Neural cell (in vitro differentiated cells): ENCODE measurements at regions not wholly inside any gene's neighbourhood (a gene's known extent, or its start where the extent isn't known, plus 50 kb on each side); places are given as distances from the start of the nearest gene placed in this dataset.

Experiments used
- H2AFZ ChIP-seq: fragments of 200-600, 300-800 bp; sonication (generic), shearing (Covaris generic); 2 replicates; pipeline ENCODE4 v1.6.0; 2014; ENCODE audit warnings: low read depth, mild to moderate bottlenecking, antibody characterized with exemption, low read length, moderate library complexity
- H3F3A ChIP-seq: fragments of 200-600 bp; shearing (Covaris generic); 2 replicates; pipeline ENCODE4 v1.6.1; 2016; ENCODE audit warnings: mild to moderate bottlenecking, moderate library complexity, mixed read lengths, antibody characterized with exemption, low read length; ENCODE audit not compliant: insufficient read depth, poor library complexity, severe bottlenecking
- H3K27ac ChIP-seq: fragments of 200-600, 300-800 bp; sonication (generic), shearing (Covaris generic); 2 replicates; pipeline ENCODE4 v1.5.1; 2014; ENCODE audit warnings: mild to moderate bottlenecking, low read length, moderate library complexity
- H3K27me3 ChIP-seq: fragments of 300-800, 200-600 bp; sonication (generic), shearing (Covaris generic); 2 replicates; pipeline ENCODE4 v1.6.0; 2014; ENCODE audit warnings: mild to moderate bottlenecking, low read depth, low read length, moderate library complexity; ENCODE audit not compliant: insufficient read depth
- H3K36me3 ChIP-seq: fragments of 300-800, 200-600 bp; sonication (generic), shearing (Covaris generic); 2 replicates; pipeline ENCODE4 v1.5.1; 2014; ENCODE audit warnings: mild to moderate bottlenecking, antibody characterized with exemption, low read length, moderate library complexity; ENCODE audit not compliant: insufficient read depth
- H3K4me2 ChIP-seq: fragments of 300-800, 200-600 bp; sonication (generic), shearing (Covaris generic); 2 replicates; pipeline ENCODE4 v1.6.0; 2014; ENCODE audit warnings: mild to moderate bottlenecking, low read length
- H3K4me3 ChIP-seq: fragments of 300-800, 200-600 bp; sonication (generic), shearing (Covaris generic); 2 replicates; pipeline ENCODE4 v1.5.1; 2014; ENCODE audit warnings: mild to moderate bottlenecking, low read length, moderate library complexity
- H3K79me2 ChIP-seq: fragments of 200-600 bp; shearing (Covaris generic); replicated peaks from 2 replicates; pipeline ENCODE4 v1.6.0; 2014; ENCODE audit warnings: mild to moderate bottlenecking, low read length, moderate library complexity; ENCODE audit not compliant: insufficient read depth
- H3K9ac ChIP-seq: fragments of 300-800, 200-600 bp; sonication (generic), shearing (Covaris generic); 2 replicates; pipeline ENCODE4 v1.6.1; 2016; ENCODE audit warnings: mild to moderate bottlenecking, low read length, mixed read lengths
- H3K9me2 ChIP-seq: fragments of 200-600 bp; shearing (Covaris generic); 2 replicates; pipeline ENCODE4 v1.6.1; 2016; ENCODE audit warnings: mild to moderate bottlenecking, low read length, mixed read lengths; ENCODE audit not compliant: insufficient read depth
- H3K9me3 ChIP-seq: fragments of 200-600, 300-800 bp; sonication (generic), shearing (Covaris generic); 2 replicates; pipeline ENCODE4 v1.6.1; 2016; ENCODE audit warnings: mild to moderate bottlenecking, mixed run types, low read length, moderate library complexity, mixed read lengths
- H4K20me1 ChIP-seq: fragments of 200-600 bp; shearing (Covaris generic); 2 replicates; pipeline ENCODE4 v1.6.1; 2016; ENCODE audit warnings: mild to moderate bottlenecking, mixed run types; ENCODE audit not compliant: insufficient read depth
- CTCF ChIP-seq: fragments of 450-650 bp; IDR thresholded peaks from 2 replicates; pipeline ENCODE4 v1.5.1; 2014; ENCODE audit warnings: antibody characterized with exemption, mild to moderate bottlenecking, moderate library complexity; ENCODE audit not compliant: poor library complexity, severe bottlenecking
- EP300 ChIP-seq: fragments of 450-650 bp; conservative IDR thresholded peaks from 2 replicates; pipeline ENCODE4 v1.6.1; 2014; ENCODE audit warnings: antibody characterized with exemption, mild to moderate bottlenecking, moderate library complexity; ENCODE audit not compliant: poor library complexity, severe bottlenecking
- EZH2 ChIP-seq: fragments of 200-600, 300-800 bp; shearing (Covaris generic), sonication (generic); IDR thresholded peaks from 2 replicates; pipeline ENCODE4 v1.6.1; 2014; ENCODE audit warnings: antibody characterized with exemption, low read length, borderline replicate concordance, mild to moderate bottlenecking; ENCODE audit not compliant: insufficient read depth, poor library complexity, severe bottlenecking
- MXI1 ChIP-seq: fragments of 450-650 bp; conservative IDR thresholded peaks from 2 replicates; pipeline ENCODE4 v1.6.1; 2014; ENCODE audit warnings: antibody characterized with exemption, mild to moderate bottlenecking; ENCODE audit not compliant: poor library complexity, severe bottlenecking
- POLR2AphosphoS5 ChIP-seq: IDR thresholded peaks from 2 replicates; pipeline ENCODE4 v1.6.1; 2012
- RAD21 ChIP-seq: fragments of 450-650 bp; conservative IDR thresholded peaks from 2 replicates; pipeline ENCODE4 v1.6.1; 2014; ENCODE audit warnings: antibody characterized with exemption, mild to moderate bottlenecking, moderate library complexity
- REST ChIP-seq: IDR thresholded peaks from 2 replicates; pipeline ENCODE4 v1.6.1; 2012; ENCODE audit warnings: borderline replicate concordance
- SMC3 ChIP-seq: fragments of 450-650 bp; conservative IDR thresholded peaks from 2 replicates; pipeline ENCODE4 v1.6.1; 2014; ENCODE audit warnings: antibody characterized with exemption, mild to moderate bottlenecking, moderate library complexity; ENCODE audit not compliant: poor library complexity
- TAF1 ChIP-seq: IDR thresholded peaks from 2 replicates; pipeline ENCODE4 v1.6.1; 2012; ENCODE audit warnings: low read depth

DNA sequence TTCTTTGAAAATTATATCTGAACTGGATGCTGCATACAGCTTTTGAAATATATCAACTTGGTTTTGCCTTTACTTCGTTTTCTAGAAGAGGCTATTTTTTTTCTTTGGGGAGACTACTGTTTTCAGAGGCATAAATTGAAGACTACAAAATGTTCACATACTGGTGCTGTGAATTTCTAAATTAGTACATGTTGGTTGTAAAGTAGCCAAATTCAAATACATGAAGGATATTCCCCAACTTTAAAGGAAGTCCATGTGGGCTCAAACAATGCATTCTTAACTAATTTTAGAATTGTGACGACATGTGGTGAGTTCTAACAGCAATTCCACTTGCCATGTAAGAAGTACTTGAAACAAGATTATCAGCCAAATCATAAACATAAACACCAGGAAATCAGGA is 295.7 kb downstream of the TUSC7 start:
- Histone ChIP-seq H3K27ac (no peak overlapping the region), H3K9me3 (no peaks in the 10 kb centered on the region), H3K79me2 (no peaks in the 10 kb centered on the region), H3F3A (no peaks in the 10 kb centered on the region), H3K9ac (no peak overlapping the region), H3K27me3 (no peaks in the 10 kb centered on the region), H3K4me2 (no peak overlapping the region), H3K4me3 (no peak overlapping the region), H3K36me3 (no peaks in the 10 kb centered on the region), H4K20me1 (no peaks in the 10 kb centered on the region), H2AFZ (no peak overlapping the region), H3K9me2 (no peaks in the 10 kb centered on the region)
- TF ChIP-seq EZH2 (no peak), EP300 (no peak), POLR2AphosphoS5 (no peak), REST (no peak), MXI1 (no peak), RAD21 (no peak), CTCF (no peak), SMC3 (no peak), TAF1 (no peak)

GRCh38 chr3:117005911-117006522 is 296.4 kb downstream of the TUSC7 start:
- H2AFZ ChIP-seq = no peak overlapping the region
- H4K20me1 ChIP-seq = no peaks in the 10 kb centered on the region
- H3K9me2 ChIP-seq = no peaks in the 10 kb centered on the region
- no peak overlapping the region for H3K27ac ChIP-seq
- H3K27me3 ChIP-seq = no peaks in the 10 kb centered on the region
- no peak for TF ChIP-seq POLR2AphosphoS5
- no peak for TF ChIP-seq RAD21
- no peak for TF ChIP-seq MXI1
- TF ChIP-seq EP300 = no peak
- no peak for TF ChIP-seq CTCF
- no peak for TF ChIP-seq EZH2
- H3K9ac ChIP-seq = no peak overlapping the region
- no peaks in the 10 kb centered on the region for H3K36me3 ChIP-seq
- H3F3A ChIP-seq = no peaks in the 10 kb centered on the region
- no peak overlapping the region for H3K4me2 ChIP-seq
- H3K79me2 ChIP-seq = no peaks in the 10 kb centered on the region
- H3K4me3 ChIP-seq = no peak overlapping the region
- no peaks in the 10 kb centered on the region for H3K9me3 ChIP-seq
